Coronary artery (tissue), 2 donors: ENCODE measurements at regions not wholly inside any gene's neighbourhood (a gene's known extent, or its start where the extent isn't known, plus 50 kb on each side); places are given as distances from the start of the nearest gene placed in this dataset.

Source experiments
- DNase-seq: peaks from one replicate; pipeline ENCODE4 v3.0.0-alpha.2; 2017; ENCODE audit warnings: low spot score
- H3K27ac ChIP-seq, 2 donors: fragments of 200-600 bp; sonication (generic); one replicate each; pipeline ENCODE4 v1.5.1; 2016 to 2019
- H3K4me3 ChIP-seq: fragments of 200-600 bp; sonication (generic); 2 replicates; pipeline ENCODE4 v1.5.1; 2016; ENCODE audit warnings: mild to moderate bottlenecking, moderate library complexity
- TF ChIP-seq, protein P1 (sequence below): fragments of 200-600 bp; sonication (generic); IDR thresholded peaks from one replicate; pipeline ENCODE4 v1.5.1; 2019; ENCODE audit warnings: antibody characterized with exemption

DNA sequence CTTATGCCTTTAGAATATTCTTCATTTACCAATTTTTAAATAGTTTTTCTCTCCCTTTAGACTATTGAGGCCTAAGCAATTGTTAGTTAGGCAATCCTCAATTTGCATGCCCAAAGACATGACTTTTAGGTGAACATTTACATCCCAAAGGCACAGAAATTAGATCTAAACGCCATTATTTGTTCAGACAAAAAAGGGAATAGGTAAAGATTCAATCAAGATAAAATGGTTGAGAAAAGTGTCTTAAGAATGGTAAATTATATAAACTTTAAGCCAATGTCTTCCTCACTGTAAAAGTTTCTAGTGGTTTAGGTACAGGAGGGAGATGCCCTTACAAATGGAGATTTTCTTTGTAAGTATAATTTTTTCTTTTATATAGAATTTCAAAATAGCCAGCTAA, 50.2 kb upstream of the MME start:
- Histone ChIP-seq H3K4me3 (no peak overlapping the region), H3K27ac (no peak overlapping the region)
- TF ChIP-seq, protein P1, sequence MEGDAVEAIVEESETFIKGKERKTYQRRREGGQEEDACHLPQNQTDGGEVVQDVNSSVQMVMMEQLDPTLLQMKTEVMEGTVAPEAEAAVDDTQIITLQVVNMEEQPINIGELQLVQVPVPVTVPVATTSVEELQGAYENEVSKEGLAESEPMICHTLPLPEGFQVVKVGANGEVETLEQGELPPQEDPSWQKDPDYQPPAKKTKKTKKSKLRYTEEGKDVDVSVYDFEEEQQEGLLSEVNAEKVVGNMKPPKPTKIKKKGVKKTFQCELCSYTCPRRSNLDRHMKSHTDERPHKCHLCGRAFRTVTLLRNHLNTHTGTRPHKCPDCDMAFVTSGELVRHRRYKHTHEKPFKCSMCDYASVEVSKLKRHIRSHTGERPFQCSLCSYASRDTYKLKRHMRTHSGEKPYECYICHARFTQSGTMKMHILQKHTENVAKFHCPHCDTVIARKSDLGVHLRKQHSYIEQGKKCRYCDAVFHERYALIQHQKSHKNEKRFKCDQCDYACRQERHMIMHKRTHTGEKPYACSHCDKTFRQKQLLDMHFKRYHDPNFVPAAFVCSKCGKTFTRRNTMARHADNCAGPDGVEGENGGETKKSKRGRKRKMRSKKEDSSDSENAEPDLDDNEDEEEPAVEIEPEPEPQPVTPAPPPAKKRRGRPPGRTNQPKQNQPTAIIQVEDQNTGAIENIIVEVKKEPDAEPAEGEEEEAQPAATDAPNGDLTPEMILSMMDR = no peak
- no peak for DNase-seq

DNA sequence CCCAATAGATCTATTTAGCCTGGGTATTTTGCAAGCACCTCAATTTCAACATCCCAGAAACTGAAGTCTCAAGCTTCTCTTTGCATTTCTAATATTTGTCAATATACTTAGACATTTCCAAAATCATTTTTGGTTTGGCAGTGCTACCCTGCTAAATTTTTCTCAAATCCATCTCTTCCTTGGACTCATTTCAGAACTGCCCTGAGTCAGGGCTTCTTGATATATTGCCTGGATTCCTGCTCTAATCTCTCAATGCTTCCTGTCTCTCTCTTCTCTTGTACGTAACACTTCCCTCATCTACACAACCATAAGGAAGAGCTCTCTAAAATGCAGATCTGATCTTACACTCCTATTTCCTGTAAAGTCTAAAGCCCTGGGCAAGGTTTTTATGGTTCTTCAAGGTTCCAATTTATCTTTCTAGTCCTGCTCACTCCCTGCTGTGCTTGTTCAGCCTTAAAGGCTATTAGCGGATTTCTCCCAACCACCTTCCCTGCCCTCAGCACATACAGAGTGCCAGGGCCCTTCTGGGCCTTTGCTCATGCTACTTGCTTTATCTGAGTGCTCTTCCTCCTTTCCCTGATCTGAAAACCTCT, 53.0 kb upstream of the MME start:
- Histone ChIP-seq H3K4me3 (no peak overlapping the region), H3K27ac (no peak overlapping the region)
- TF ChIP-seq, protein P1 = no peak
- no peak for DNase-seq

DNA sequence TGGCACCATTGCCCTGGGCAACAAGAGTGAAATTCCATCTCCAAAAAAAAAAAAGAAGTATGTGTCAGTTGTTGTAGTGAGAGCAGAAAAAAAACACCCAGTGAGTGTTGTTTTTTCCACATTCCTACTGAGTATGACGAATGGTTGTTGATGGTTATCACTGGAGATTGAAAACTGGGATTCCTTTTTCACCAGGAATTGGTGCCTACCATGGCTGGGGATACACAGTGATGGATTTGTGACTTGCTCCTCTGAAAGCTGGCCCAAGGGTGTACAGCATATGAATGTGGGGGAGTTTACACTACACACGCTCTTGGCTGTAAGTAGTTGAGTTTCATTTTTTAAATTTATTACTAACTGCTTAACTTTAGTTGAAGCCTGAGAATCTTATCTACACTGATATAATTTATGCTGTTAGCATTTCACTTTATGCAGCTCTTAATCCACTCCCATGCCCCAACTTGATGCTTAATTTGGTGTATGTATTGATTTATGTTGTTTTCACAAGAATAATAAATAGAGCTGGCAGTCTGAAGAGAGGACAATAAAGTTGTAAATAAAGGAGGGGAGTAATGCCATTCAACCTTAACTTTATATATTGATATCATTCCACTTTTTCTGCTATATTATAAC, 56.0 kb upstream of the MME start:
- TF ChIP-seq, protein P1 = no peak
- DNase-seq = no peak
- no peak overlapping the region for H3K4me3 ChIP-seq

DNA sequence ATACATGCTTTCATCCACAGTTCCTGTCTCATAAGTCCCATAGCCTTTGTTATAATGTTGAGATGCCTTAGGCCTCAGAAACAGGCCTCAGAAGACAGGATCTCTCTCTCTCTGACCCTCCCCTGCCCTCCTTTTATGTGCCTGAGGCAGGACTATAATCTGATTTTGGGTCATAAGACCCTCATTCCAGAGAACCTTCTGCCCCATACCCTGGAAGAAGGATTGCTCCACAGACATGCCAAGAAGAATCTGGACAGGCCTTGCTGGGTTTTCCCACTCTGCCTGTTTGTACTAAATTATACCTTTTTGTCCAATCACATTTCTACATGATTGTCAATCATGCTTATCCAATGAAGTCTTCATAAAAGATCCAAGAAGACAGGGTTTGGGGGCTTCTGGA, 57.2 kb upstream of the MME start:
- Histone ChIP-seq H3K4me3 (no peak overlapping the region), H3K27ac (no peak overlapping the region)
- TF ChIP-seq, protein P1 = no peak
- DNase-seq = no peak

More for the DNA sequence above, 56.0 kb upstream of the MME start:
- no peak overlapping the region for H3K27ac ChIP-seq

DNA sequence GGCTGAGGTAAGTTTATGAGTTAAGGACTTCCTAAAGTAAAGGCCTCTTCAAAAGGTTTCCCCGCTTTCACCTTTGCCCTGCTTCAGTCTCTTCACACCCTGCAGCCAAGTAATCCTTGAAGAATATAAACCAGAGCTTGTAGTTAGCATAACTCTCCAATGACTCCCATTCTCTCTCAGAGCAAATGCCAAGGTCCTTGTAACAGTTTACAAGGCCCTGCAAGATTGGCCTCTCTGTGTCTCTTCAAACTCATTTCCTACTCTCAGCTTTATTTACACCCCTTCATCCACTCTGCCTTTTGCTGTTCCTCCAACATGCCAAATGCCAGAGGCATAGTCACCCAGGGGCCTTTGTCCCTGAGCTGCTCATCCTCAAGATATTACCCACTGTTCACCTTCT, 60.5 kb upstream of the MME start:
- H3K27ac ChIP-seq = no peak overlapping the region
- DNase-seq = no peak
- TF ChIP-seq, protein P1 = no peak

DNA sequence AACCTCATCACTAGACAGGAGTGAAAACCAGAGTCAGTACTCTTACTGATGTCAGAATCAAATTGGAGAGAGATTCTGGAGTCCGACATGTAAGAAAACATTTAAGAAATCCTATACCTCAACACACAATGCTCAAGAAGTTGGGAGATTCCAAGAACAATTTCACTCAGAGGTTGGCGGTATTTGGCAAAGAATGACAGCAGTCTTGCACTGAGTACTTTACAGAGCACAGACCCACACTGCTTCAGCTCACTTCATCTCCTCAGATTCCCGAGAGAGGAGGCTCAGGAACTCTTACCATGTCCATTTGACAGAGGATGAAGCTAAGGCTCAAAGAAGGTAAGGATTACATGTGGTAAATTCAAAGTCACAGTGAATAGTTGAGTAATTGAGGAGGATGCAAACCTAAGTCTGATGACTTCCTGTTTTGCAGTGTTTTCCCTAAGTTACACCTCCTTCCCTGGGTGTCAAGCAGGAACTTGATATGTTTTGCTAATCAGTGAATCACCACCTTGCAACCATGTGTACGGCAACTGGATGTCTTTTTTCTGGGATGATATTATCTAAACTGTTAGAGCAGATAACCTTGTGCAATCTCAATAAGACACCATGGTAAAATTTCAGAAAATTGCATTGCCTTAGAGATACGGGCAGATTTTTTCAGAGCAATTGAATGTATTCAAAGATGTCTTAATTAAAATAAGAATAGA, 61.3 kb upstream of the MME start:
- TF ChIP-seq, protein P1 = no peak
- Histone ChIP-seq H3K27ac (no peak overlapping the region), H3K4me3 (no peak overlapping the region)
- no peak for DNase-seq

More for the DNA sequence above, 60.5 kb upstream of the MME start:
- H3K4me3 ChIP-seq = no peak overlapping the region
